H9 (cell line): ENCODE measurements at regions not wholly inside any gene's neighbourhood (a gene's known extent, or its start where the extent isn't known, plus 50 kb on each side); places are given as distances from the start of the nearest gene placed in this dataset.

ENCODE experiments used
- DNase-seq: peaks from one replicate; pipeline ENCODE4 v3.0.0-alpha.2; 2017
- H2AFZ ChIP-seq: one replicate; pipeline ENCODE4 v1.6.1; 2013; ENCODE audit warnings: mild to moderate bottlenecking, low read length, control low read depth, moderate library complexity
- H2AK5ac ChIP-seq: 2 replicates; pipeline ENCODE4 v1.6.1; 2013; ENCODE audit warnings: low read length, control low read depth, mixed read lengths; ENCODE audit not compliant: insufficient read length
- H2BK120ac ChIP-seq: one replicate; pipeline ENCODE4 v1.6.1; 2013; ENCODE audit warnings: low read depth, mild to moderate bottlenecking, low read length, control low read depth, inconsistent platforms; ENCODE audit not compliant: poor library complexity, severe bottlenecking
- H2BK12ac ChIP-seq: 2 replicates; pipeline ENCODE4 v1.6.1; 2013; ENCODE audit warnings: low read length, control low read depth, mixed read lengths, low read depth; ENCODE audit not compliant: insufficient read length
- H2BK15ac ChIP-seq: 2 replicates; pipeline ENCODE4 v1.6.1; 2013; ENCODE audit warnings: low read depth, low read length, control low read depth
- H2BK20ac ChIP-seq: one replicate; pipeline ENCODE4 v1.6.1; 2013; ENCODE audit warnings: low read depth, mild to moderate bottlenecking, low read length, control low read depth, inconsistent platforms; ENCODE audit not compliant: poor library complexity, severe bottlenecking
- H2BK5ac ChIP-seq: 2 replicates; pipeline ENCODE4 v1.6.1; 2013; ENCODE audit warnings: low read length, control low read depth, mixed read lengths; ENCODE audit not compliant: insufficient read length
- H3K14ac ChIP-seq: 2 replicates; pipeline ENCODE4 v1.6.1; 2013; ENCODE audit warnings: low read length, control low read depth; ENCODE audit not compliant: insufficient read depth
- H3K18ac ChIP-seq: 2 replicates; pipeline ENCODE4 v1.6.1; 2013; ENCODE audit warnings: low read depth, mild to moderate bottlenecking, mixed read lengths, low read length, control low read depth; ENCODE audit not compliant: insufficient read length
- H3K23ac ChIP-seq: 2 replicates; pipeline ENCODE4 v1.6.1; 2013; ENCODE audit warnings: low read length, control low read depth, mixed read lengths, low read depth; ENCODE audit not compliant: insufficient read length
- H3K23me2 ChIP-seq: 2 replicates; pipeline ENCODE4 v1.6.1; 2013; ENCODE audit warnings: low read depth, mild to moderate bottlenecking, mixed read lengths, low read length, control low read depth; ENCODE audit not compliant: insufficient read length, poor library complexity, severe bottlenecking
- H3K27ac ChIP-seq: 2 replicates; pipeline ENCODE4 v1.5.1; 2013; ENCODE audit warnings: low read length, control low read depth, mixed read lengths, low read depth; ENCODE audit not compliant: insufficient read length
- H3K27me3 ChIP-seq: 2 replicates; pipeline ENCODE4 v1.6.1; 2013; ENCODE audit warnings: low read length, control low read depth, inconsistent platforms; ENCODE audit not compliant: insufficient read depth
- H3K4ac ChIP-seq: 2 replicates; pipeline ENCODE4 v1.6.1; 2013; ENCODE audit warnings: low read depth, mild to moderate bottlenecking, control low read depth, inconsistent platforms, low read length, moderate library complexity
- H3K4me1 ChIP-seq: 2 replicates; pipeline ENCODE4 v1.6.1; 2013; ENCODE audit warnings: low read length, control low read depth, inconsistent platforms; ENCODE audit not compliant: insufficient read depth
- H3K4me2 ChIP-seq: 2 replicates; pipeline ENCODE4 v1.6.1; 2013; ENCODE audit warnings: low read length, control low read depth, mixed read lengths; ENCODE audit not compliant: insufficient read length, insufficient read depth
- H3K56ac ChIP-seq: 2 replicates; pipeline ENCODE4 v1.6.1; 2013; ENCODE audit warnings: low read depth, mild to moderate bottlenecking, mixed read lengths, low read length, control low read depth; ENCODE audit not compliant: insufficient read length
- H3K79me1 ChIP-seq: 2 replicates; pipeline ENCODE4 v1.6.1; 2013; ENCODE audit warnings: low read depth, mild to moderate bottlenecking, moderate library complexity, low read length, control low read depth, inconsistent platforms; ENCODE audit not compliant: insufficient read depth, poor library complexity, severe bottlenecking
- H3K79me2 ChIP-seq: 2 replicates; pipeline ENCODE4 v1.6.1; 2013; ENCODE audit warnings: low read length, control low read depth, inconsistent platforms; ENCODE audit not compliant: insufficient read depth
- H3K9ac ChIP-seq: 2 replicates; pipeline ENCODE4 v1.6.1; 2013; ENCODE audit warnings: low read length, control low read depth, mixed read lengths; ENCODE audit not compliant: insufficient read length; ENCODE audit errors: extremely low read depth
- H3K9me3 ChIP-seq: one replicate; pipeline ENCODE4 v1.6.1; 2013; ENCODE audit warnings: low read depth, low read length, inconsistent platforms; ENCODE audit not compliant: control insufficient read depth
- H3T11ph ChIP-seq: one replicate; pipeline ENCODE4 v1.6.1; 2013; ENCODE audit warnings: mild to moderate bottlenecking, low read length, control low read depth, inconsistent platforms
- H4K20me1 ChIP-seq: one replicate; pipeline ENCODE4 v1.6.1; 2013; ENCODE audit not compliant: control insufficient read depth, insufficient read length, insufficient read depth
- H4K5ac ChIP-seq: 2 replicates; pipeline ENCODE4 v1.6.1; 2013; ENCODE audit warnings: low read depth, mild to moderate bottlenecking, mixed read lengths, low read length, control low read depth; ENCODE audit not compliant: insufficient read length
- H4K8ac ChIP-seq: replicated peaks from 2 replicates; pipeline ENCODE4 v1.6.1; 2013; ENCODE audit warnings: low read length, control low read depth, mixed read lengths, low read depth; ENCODE audit not compliant: insufficient read length
- H4K91ac ChIP-seq: 2 replicates; pipeline ENCODE4 v1.6.1; 2013; ENCODE audit warnings: low read depth, mild to moderate bottlenecking, moderate library complexity, mixed read lengths, low read length, control low read depth; ENCODE audit not compliant: insufficient read length
- H3K27ac Mint-ChIP-seq, 3 experiments: 2 replicates in 2 of 3; 3 replicates in 1 of 3; pipeline ENCODE4 v1.8.0; 2020 to 2021; ENCODE audit warnings: mixed read lengths in 3 of 3, mild to moderate bottlenecking in 1 of 3, moderate library complexity in 1 of 3
- H3K27me3 Mint-ChIP-seq: 2 replicates; pipeline ENCODE4 v1.8.0; 2021; ENCODE audit warnings: low read depth, mild to moderate bottlenecking, moderate library complexity, mixed read lengths
- H3K36me3 Mint-ChIP-seq, 3 experiments: 2 replicates in 2 of 3; 3 replicates in 1 of 3; pipeline ENCODE4 v1.8.0; 2020 to 2021; ENCODE audit warnings: low read depth in 3 of 3, mixed read lengths in 3 of 3; ENCODE audit not compliant: insufficient read depth in 1 of 3
- H3K4me1 Mint-ChIP-seq, 2 experiments: 2 replicates each; pipeline ENCODE4 v1.8.0; 2020; ENCODE audit warnings: mixed read lengths in 2 of 2
- H3K4me3 Mint-ChIP-seq, 2 experiments: 2 replicates in 1 of 2; 3 replicates in 1 of 2; pipeline ENCODE4 v1.8.0; 2020 to 2021; ENCODE audit warnings: mild to moderate bottlenecking in 2 of 2, mixed read lengths in 2 of 2, moderate library complexity in 1 of 2
- H3K9me3 Mint-ChIP-seq, 2 experiments: 2 replicates in 1 of 2; 3 replicates in 1 of 2; pipeline ENCODE4 v1.8.0; 2020; ENCODE audit warnings: mild to moderate bottlenecking in 2 of 2, mixed read lengths in 2 of 2, moderate library complexity in 1 of 2
- WGBS: extraction: QIAGEN DNeasy Blood & Tissue Kit; methylation state at CpG from one replicate; pipeline ENCODE4 v1.1.7; 2013; ENCODE audit warnings: missing lambda C conversion rate, low lambda C conversion rate, mixed read lengths; ENCODE audit not compliant: insufficient read length; ENCODE audit errors: extremely low coverage; 5-methylcytosine and 5-hydroxymethylcytosine counted together
- TF ChIP-seq, protein P1 (sequence below): fragments of 200-600 bp; sonication (generic); conservative IDR thresholded peaks from 3 replicates; pipeline ENCODE4 v1.8.0; 2021; ENCODE audit warnings: antibody characterized with exemption, mild to moderate bottlenecking

DNA sequence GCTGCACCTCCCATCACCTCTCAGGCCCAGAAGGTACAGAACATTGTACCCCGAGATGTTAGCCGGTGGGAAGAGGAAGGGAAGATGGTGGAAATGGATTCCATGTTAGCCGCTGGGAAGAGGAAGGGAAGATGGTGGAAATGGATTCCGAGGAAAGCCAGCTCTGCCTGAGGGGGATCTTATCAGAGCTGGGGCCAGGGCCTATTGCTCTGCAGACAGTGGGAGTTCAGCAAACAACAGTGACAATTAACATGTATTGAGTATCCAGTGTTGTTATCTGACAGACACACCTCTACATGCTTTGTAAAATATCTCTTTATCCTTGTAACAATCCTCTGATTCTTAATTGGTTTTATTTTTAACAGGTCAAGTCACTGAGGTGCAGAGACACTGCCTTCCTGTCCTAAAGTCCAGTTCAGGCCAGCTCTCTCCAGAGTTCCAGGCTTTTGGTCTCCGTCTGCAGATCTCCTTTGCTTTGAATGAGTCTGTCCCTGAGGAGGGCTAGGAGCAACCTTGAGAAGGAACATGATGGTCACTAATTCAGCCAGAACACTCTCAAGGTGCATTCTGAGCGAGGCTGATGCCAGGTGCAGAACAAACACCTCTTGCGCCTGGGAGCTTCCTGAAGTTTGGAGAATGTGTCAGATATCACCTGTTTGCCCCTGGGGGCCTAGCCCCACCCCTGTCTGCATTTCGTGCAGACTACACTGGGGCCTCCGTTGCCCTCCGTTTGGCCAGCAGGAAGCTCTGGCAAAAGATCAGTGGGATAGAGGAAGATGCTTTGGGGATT lies 82.4 kb upstream of the PODXL start:
- H3K36me3 Mint-ChIP-seq, result peaks cover 0 to 4% (median 0%) of the 10 kb centered on the region in 3 experiments; a peak in 3 of 7 replicates
- no CpG with 5 or more reads among the region's 10 CpGs for WGBS
- no peak overlapping the region for H4K5ac ChIP-seq
- H3K9me3 Mint-ChIP-seq, result no peaks in the 10 kb centered on the region; a peak in 1 of 5 replicates
- no peaks in the 10 kb centered on the region for H3K9me3 ChIP-seq
- no peaks in the 10 kb centered on the region for H4K20me1 ChIP-seq
- H3K23me2 ChIP-seq, result no peaks in the 10 kb centered on the region
- no peak overlapping the region for H4K8ac ChIP-seq
- peaks cover 6% of the 10 kb centered on the region; the same call in 1 of the 2 replicates for H3K4me1 ChIP-seq
- H2BK12ac ChIP-seq, result no peak overlapping the region
- H4K91ac ChIP-seq, result no peak overlapping the region
- no peak for DNase-seq
- H2BK15ac ChIP-seq, result no peak overlapping the region
- peak overlapping the region; percentile 2; the same call in 1 of the 2 replicates for H3K14ac ChIP-seq
- no peak overlapping the region for H3K23ac ChIP-seq
- no peak overlapping the region for H2AK5ac ChIP-seq
- no peak overlapping the region for H3K4me2 ChIP-seq
- no peak overlapping the region for H2AFZ ChIP-seq
- no peak overlapping the region for H3T11ph ChIP-seq
- H3K27me3 Mint-ChIP-seq, result peaks cover 5% of the 10 kb centered on the region
- H3K27me3 ChIP-seq, result 0 out of 2 replicates have a peak, but pooled peaks cover 2% of the 10 kb centered on the region
- H3K4me1 Mint-ChIP-seq, result peaks cover 30 to 36% of the 10 kb centered on the region in 2 experiments
- H2BK5ac ChIP-seq, result no peak overlapping the region
- H3K18ac ChIP-seq, result no peak overlapping the region
- H3K27ac Mint-ChIP-seq, result peak overlapping the region; percentile 14 to 70 (median 44); a peak in 2 of 7 replicates
- H3K79me1 ChIP-seq, result no peaks in the 10 kb centered on the region
- no peak overlapping the region for H2BK20ac ChIP-seq
- no peak overlapping the region for H2BK120ac ChIP-seq
- no peaks in the 10 kb centered on the region for H3K79me2 ChIP-seq
- no peak overlapping the region for H3K9ac ChIP-seq
- TF ChIP-seq, protein P1, sequence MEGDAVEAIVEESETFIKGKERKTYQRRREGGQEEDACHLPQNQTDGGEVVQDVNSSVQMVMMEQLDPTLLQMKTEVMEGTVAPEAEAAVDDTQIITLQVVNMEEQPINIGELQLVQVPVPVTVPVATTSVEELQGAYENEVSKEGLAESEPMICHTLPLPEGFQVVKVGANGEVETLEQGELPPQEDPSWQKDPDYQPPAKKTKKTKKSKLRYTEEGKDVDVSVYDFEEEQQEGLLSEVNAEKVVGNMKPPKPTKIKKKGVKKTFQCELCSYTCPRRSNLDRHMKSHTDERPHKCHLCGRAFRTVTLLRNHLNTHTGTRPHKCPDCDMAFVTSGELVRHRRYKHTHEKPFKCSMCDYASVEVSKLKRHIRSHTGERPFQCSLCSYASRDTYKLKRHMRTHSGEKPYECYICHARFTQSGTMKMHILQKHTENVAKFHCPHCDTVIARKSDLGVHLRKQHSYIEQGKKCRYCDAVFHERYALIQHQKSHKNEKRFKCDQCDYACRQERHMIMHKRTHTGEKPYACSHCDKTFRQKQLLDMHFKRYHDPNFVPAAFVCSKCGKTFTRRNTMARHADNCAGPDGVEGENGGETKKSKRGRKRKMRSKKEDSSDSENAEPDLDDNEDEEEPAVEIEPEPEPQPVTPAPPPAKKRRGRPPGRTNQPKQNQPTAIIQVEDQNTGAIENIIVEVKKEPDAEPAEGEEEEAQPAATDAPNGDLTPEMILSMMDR, result no peak
- H3K4ac ChIP-seq, result no peak overlapping the region
- no peak overlapping the region for H3K27ac ChIP-seq
- no peak overlapping the region for H3K4me3 Mint-ChIP-seq
- no peak overlapping the region for H3K56ac ChIP-seq
